ENCODE measurements at regions not wholly inside any gene's neighbourhood (a gene's known extent, or its start where the extent isn't known, plus 50 kb on each side); places are given as distances from the start of the nearest gene placed in this dataset.

DNA sequence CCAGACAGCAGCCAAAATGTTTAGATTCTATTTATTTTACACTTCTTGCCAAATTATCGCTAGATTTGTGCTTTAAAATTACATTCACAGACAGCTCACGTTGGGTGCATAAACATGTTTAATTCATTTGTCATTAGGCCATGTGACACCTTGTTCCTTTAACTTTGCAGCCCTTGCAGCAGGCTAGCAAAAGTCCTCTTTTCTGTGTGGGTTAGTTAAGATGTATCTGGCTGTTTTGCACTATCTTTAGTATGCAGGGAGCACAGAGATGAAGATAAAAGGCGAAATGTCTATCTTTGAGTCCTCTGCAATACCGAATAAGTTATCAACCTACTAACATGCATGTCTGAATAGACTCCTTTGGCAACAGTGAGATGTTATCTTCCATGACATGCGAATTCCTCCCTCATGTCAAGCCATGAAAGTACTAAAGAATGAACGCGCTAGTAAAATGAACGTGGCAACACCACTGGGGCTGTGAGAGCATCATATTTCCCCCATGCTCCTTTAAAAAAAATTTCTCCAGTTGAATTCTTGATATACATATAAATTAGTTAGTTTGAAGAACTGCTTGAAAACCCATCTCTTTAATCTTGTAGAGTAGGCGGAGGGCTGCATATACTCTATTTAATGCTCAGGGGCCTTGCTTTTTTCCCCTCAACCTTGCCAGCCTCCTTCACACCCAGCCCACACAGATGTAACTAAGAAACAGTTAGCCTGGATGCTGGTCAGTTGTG, 620.4 kb upstream of the NR2F2 start:
- no peak for DNase-seq

DNA sequence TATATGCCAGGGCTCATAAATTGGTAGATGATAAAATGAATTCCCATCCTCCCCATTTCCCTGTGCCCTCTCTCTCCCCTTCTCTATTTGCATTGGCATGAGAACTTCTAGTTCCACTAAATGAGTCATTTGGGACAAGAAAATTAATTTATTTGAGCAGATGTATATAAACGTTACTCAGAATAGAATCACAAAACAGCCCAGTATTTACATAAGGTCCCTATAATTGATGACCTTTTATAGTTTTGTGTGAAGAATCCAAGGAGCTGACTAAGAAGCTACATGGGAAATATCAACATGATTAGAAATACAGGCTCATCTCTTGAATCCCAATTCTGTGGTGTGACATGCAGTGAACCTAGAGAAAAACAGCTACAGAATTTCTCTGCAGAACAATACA, 617.7 kb upstream of the NR2F2 start:
- DNase-seq, result no peak

DNA sequence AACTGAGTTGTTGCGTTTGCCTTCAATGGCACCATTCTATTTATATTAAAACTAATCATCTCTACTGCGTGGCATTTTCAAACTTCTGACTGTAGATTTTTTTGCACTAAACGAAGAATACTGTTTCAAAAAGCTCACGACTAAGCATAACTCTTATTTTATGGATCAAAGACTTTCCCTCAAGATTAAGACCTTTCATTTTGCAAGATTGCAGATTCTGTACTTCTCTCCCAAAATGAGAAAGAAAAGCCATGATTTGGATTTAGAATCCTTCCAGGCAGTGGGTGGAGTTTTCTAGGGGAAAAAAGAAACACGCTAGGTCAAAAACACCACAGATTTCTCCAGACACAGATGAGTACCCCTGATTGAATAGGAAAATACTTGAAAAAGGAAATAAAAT, 617.2 kb upstream of the NR2F2 start:
- no peak for DNase-seq

- DNase-seq, result no peak
Observed at GRCh38 chr15:95715116-95715903, 615.2 kb upstream of the NR2F2 start.

DNA sequence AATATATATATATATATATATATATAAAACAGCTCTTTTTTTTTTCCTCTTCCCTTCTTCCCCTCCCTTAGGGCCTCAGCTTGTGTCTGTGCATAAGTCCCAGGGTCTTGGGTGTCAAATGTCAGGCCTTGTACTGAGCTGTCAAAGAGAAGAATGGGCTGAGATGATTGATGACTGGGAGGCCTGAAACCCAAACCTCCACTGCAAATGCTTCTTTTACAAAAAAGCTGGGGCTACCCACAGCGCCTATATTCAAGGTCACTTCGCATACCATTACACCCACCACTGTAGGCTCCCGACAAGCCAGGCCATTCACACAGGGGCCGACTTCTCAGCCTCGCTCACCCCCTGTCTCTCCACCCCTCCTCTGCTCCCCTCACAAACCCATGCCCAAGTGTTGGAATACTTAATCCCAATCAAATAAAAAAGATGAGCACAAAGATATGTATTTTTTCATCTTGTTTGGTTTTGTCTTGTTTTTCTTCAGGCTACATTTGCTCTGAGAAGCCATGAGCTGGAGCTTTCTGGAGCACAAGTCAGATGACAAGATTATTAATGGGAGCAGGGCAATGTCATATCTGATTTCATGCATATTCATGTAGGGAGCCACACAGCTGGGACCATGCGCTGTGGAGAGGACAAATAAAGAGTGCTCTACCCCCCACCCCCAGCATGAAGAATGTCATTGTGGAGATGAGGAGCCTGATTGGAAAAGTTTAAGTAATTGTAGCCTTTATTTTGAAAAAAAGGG, 614.4 kb upstream of the NR2F2 start:
- peak; percentile 11 for DNase-seq

- DNase-seq, result no peak
Observed at GRCh38 chr15:95716708-95717107, 613.8 kb upstream of the NR2F2 start.

- DNase-seq, result peak; percentile 26
Observed at GRCh38 chr15:95718441-95718840, 612.1 kb upstream of the NR2F2 start.

GRCh38 chr15:95724908-95725633, 605.4 kb upstream of the NR2F2 start:
- no peak for DNase-seq

DNA sequence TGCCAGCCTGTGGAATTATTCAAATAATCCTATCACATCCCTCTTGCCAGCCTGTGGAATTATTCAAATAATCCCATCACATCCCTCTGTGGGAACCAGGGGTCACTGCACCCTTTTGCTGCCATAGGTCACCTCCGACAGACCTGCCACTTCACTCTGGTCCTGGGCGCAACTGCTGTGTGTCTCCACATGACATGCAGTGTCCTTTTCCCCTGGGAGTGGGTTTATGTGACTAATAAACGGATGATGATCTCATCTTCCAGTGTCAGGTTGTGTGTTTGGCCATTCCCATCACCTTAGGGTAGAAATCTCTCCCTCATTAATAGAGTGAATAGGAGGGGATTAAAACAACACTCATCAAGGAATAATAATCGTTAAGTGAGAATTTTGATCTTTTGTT, 603.6 kb upstream of the NR2F2 start:
- DNase-seq, result no peak

DNA sequence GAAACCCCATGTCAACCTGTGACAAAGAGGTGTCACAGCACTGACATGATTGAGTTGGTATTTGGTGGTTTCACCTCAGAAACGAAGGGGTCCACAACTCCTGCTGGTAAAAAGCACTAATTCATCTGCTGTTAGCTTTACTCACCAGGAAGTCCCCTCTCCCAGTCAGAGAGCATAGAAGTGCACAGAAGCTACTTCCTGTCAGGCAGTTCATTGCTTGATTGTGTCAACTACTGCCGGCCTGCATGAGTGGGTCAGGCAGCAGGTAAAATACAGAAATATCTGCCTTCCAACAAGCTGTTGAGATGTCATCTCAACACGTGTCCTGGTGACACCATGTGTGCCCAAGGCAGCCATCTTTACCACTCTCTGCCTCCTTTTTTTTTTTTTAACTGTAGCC, 596.6 kb upstream of the NR2F2 start:
- DNase-seq, result no peak

DNA sequence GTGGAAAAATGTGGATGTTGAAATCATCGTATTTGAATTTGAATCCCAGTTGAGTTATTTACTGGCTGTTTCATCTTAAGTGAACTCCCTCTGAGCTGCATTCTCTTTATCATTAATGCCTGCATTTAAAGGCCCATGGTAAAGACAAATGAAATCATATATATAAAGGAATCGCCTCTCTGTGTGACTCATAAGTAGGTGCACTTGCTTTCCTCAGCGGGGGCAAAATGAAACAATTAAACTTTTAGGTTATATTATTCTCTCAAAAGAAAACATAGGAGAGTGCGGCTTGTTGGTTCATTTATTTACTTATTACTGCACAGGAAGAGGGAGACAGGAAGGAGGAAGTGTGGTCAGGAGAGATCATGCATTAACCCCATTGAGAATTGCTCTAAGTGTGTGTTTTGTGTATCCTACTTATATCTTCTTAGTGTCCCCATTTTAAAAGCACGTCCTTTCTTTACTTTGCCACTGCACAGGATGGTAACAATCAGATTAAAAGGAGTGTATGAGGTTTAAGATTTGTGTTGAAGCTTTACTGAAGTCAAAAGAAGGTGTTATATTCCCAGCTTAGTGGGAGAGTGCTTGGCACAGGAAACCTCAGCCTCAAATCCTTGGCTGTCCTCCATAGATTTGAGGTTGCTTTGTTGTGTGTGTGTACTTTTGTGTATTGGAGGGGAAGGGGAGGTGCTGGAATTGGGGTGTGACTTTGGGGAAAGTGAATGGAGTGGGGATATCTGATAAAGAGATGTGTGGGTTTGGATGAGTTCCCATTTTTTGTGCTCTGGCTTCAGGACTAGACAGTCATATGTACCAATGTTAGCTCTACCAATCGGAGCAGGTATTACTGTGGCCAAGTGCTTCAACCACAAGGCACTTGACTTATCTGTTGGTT, 595.8 kb upstream of the NR2F2 start:
- DNase-seq, result no peak

DNA sequence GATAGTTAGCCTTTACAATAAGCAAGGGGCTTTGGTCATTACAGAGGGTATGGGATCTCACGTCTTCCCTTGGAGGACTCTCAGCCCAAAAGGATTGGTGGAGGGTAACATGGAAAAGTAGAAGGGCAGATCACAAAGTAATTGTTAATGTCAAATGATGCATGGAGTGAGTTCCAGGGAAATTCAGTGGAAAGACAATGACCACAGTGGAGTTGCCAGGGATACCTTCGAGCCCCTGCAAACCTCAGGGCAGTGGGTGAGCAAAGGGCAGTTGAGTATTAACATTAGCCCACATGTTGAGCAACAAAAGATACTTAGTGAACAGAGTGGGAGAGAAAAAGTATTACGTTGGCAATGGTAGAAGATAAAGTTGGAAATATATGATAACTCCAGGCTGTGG, 593.4 kb upstream of the NR2F2 start:
- no peak for DNase-seq

DNA sequence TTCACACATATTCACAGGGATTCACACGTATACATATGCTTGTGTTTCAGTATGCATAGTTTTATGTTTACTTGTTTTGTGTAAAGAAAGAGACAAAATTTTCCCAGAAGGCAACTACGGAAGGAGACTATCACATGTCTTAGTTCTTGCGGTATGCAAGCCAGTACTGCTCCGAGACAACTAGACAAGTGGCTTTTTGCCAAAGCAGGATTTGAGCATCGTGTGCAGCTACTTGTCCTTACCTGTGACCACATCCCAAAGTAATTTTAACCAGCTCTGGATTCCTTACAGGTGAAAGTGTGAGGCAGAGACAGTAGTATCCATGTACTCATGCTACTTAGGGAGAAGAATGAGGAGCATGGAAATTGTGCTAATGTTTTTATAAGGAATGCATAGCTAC, 591.4 kb upstream of the NR2F2 start:
- peak; percentile 7 for DNase-seq

DNA sequence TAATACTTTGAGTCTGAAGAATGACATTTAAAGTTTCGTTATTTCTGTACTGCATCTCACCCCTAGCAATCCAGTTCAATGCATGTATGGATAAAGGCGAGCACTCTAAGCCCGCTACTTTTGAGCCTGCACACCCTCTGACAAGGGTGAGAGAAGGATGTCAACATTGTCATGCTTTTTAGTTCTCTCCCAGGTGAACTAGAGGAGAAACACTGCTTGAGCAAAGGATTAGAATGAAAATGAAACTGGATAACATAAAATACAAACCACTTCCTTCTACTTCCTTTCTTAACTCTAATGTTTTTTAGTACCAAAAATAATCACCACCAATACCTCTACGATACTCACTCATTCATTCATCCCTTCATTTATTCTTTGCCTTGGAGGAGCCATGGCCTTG, 588.7 kb upstream of the NR2F2 start:
- no peak for DNase-seq

DNA sequence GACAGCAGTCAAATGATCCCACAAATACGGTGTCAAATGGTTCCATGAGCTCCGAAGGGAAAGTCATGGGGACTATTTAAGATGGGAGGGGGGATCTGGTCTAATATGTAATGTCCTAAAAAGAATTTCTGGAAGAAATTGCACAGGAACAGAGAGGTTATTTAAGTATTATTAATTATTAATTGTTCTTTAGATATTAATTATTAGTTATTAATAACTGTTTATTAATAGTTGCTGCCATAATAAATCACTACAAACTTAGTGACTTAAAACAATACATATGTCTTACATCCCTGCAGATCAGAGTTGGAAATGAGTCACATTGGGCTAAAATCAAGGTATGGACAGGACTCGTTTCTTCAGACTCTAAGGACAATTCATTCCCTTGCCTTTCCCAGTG, 588.2 kb upstream of the NR2F2 start:
- DNase-seq, result no peak

- peak; percentile 7 for DNase-seq
Observed at GRCh38 chr15:95742836-95743235, 587.7 kb upstream of the NR2F2 start.

- no peak for DNase-seq
Observed at GRCh38 chr15:95757171-95757570, 573.3 kb upstream of the NR2F2 start.

GRCh38 chr15:95758451-95758850, 572.0 kb upstream of the NR2F2 start:
- peak; percentile 7 for DNase-seq

DNA sequence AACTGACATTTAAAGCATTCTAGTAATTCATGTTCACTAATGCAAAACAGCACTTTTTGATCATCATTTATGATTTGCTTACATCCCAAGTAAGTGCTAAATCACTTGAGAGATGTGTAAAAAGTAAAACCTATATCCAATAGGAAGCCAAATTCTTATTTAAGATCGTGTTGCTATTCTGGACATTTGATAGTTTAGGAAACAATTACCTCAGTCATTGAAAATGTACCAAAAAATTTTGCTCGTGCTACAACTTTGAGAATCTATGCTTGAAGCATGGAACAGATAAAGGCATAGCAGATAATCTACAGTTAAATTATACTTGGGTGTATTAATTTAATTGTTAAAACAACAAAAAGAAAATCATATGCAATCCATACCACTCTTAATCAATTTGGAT, 571.6 kb upstream of the NR2F2 start:
- DNase-seq, result peak; percentile 47

DNA sequence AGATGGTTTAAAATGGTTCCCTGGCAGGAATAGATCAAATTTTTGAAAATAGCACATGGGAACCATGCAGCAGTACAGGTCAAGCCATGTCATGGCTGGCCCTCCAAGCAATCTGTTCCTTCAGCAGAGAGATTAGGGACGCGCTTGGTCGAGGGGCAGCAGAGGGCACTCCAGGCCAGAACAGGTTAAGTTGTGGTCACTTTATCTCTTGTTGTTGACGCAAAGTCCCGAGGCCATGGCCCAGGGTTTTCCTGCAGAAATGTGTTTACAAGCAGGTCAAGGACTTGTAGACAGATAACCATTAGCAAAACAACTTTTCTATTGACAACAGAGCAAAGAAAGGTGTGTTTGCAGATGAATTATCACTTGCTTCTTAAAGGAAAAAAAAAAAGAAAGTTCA, 570.0 kb upstream of the NR2F2 start:
- peak; percentile 7 for DNase-seq

- DNase-seq, result no peak
Observed at GRCh38 chr15:95761501-95762165, 568.9 kb upstream of the NR2F2 start.

All from tongue (tissue), 1 donor.